ENCODE measurements at regions not wholly inside any gene's neighbourhood (a gene's known extent, or its start where the extent isn't known, plus 50 kb on each side); places are given as distances from the start of the nearest gene placed in this dataset.

DNA sequence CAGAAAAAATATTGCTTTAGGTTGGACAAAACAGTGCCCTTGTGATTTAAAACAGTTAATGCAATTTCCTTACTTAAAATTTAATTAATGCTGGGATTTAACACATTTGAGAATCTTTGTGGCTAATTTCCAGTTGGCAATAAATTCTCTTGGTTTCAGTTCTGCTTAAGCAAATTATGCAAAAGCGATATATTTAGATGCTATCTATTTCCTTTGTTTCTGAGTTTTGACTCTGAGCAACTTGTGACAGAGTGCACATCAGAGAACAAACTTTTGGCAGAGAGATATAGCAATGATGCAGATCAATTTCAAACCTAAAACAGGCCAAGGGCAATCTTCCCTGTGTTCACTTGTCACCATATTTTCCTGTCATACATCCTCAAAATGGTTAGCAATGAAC lies 933.6 kb upstream of the ZWINT start:
- H3K4me3 Mint-ChIP-seq = no peak overlapping the region
- DNase-seq (ENCODE audit: low spot score) (no peak), ATAC-seq (no peak)
- H3K27me3 Mint-ChIP-seq = no peaks in the 10 kb centered on the region
- H3K4me1 Mint-ChIP-seq (ENCODE audit: low read depth in 2 of 2) = no peaks in the 10 kb centered on the region
- no peaks in the 10 kb centered on the region for H3K36me3 Mint-ChIP-seq
- H3K27ac Mint-ChIP-seq = no peak overlapping the region
- H3K9me3 Mint-ChIP-seq = no peaks in the 10 kb centered on the region

DNA sequence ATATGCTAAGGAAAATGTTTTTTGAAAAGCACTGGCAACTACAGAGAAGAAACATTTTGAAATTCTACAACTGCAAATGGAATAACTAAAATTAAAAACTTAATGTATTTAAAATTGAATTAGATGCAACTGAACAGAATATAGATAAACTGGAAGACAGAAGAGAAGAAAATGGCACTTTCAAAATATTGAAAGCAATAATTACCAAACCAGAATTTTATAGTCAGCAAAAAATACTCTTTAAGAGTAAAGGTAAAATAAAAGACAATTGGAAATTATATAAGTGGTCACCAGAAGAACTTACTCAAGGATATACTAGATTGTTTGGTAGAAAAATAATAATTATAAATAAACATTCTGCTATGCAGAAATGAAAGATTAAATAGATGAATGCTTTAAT lies 927.7 kb upstream of the ZWINT start:
- ATAC-seq (no peak), DNase-seq (ENCODE audit: low spot score) (no peak)
- no peak overlapping the region for H3K4me3 Mint-ChIP-seq
- H3K36me3 Mint-ChIP-seq = no peaks in the 10 kb centered on the region
- no peak overlapping the region for H3K27ac Mint-ChIP-seq
- H3K27me3 Mint-ChIP-seq = no peaks in the 10 kb centered on the region
- no peaks in the 10 kb centered on the region for H3K4me1 Mint-ChIP-seq (ENCODE audit: low read depth in 2 of 2)
- no peaks in the 10 kb centered on the region for H3K9me3 Mint-ChIP-seq

DNA sequence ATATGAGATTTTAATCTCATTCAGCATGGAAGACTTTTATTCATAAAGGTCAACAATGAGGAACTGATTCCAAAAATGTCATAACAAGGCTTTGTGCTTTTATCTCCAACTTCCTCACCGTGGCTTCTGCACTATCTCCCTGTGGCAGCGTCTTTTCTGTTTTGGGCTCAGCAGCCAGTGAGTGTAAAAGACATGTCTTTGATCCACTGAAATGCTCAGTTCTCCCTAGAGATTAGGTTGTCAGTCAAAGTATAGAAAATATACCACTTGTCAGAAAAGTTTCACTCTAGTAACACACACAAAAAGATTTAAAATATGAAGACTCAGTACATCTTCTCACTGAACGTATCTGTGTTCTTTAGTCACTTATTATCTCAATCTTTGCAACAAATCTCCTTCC lies 901.8 kb upstream of the ZWINT start:
- H3K4me3 Mint-ChIP-seq = no peak overlapping the region
- peaks cover 11% of the 10 kb centered on the region for H3K36me3 Mint-ChIP-seq
- no peaks in the 10 kb centered on the region for H3K4me1 Mint-ChIP-seq (ENCODE audit: low read depth in 2 of 2)
- DNase-seq (ENCODE audit: low spot score) (no peak), ATAC-seq (no peak)
- H3K9me3 Mint-ChIP-seq = peaks cover 23% of the 10 kb centered on the region
- no peak overlapping the region for H3K27ac Mint-ChIP-seq
- no peaks in the 10 kb centered on the region for H3K27me3 Mint-ChIP-seq

DNA sequence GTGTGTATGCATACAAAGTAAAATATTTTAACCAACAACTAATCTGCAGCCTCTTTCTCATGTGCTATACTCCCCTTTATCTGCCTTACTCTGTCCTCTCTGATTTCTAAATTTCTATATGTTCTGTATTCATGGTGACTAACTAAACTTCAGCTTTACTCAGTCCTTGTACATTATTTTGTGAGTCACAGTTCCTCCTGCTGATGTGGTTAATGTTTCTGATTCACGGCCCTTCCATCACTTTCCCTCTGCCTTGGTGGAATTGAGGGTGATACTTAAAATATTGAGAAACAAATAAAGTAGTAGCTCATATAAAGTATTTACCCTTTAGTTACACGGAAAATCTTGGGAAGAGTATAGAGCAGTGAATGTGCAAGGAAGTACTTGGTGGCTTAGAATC lies 899.1 kb upstream of the ZWINT start:
- H3K9me3 Mint-ChIP-seq = peaks cover 36% of the 10 kb centered on the region
- no peaks in the 10 kb centered on the region for H3K27me3 Mint-ChIP-seq
- no peak for ATAC-seq
- no peak for DNase-seq (ENCODE audit: low spot score)
- no peaks in the 10 kb centered on the region for H3K4me1 Mint-ChIP-seq (ENCODE audit: low read depth in 2 of 2)
- no peak overlapping the region for H3K27ac Mint-ChIP-seq
- H3K4me3 Mint-ChIP-seq = no peak overlapping the region
- H3K36me3 Mint-ChIP-seq = peaks cover 18% of the 10 kb centered on the region

DNA sequence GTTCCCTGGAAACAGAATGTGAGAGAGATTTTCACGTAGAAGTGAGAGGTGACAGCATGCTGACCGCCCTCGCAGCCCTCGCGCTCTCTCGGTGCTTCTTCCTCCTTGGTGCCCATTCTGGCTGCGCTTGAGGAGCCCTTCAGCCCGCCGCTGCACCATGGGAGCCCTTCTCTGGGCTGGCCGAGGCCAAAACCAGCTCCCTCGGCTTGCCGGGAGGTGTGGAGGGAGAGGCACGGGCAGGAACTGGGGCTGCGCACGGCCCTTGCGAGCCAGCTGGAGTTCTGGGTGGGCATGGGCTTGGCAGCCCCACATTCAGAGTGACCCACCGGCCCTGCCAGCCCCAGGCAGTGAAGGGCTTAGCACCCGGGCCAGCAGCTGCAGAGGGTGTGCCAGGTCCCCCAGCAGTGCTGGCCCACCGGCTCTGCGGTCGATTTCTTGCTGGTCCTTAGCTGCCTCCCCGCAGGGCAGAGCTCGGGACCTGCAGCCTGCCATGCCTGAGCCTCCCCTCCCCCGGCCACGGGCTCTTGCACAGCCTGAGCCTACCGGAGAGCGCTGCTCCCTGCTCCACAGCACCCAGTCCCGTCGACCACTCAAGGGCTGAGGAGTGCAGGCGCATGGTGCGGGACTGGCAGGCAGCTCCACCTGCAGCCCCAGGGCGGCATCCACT lies 888.7 kb upstream of the ZWINT start:
- ATAC-seq = no peak
- H3K27me3 Mint-ChIP-seq = no peaks in the 10 kb centered on the region
- peaks cover 14% of the 10 kb centered on the region for H3K9me3 Mint-ChIP-seq
- no peak overlapping the region for H3K27ac Mint-ChIP-seq
- no peak overlapping the region for H3K4me3 Mint-ChIP-seq
- H3K36me3 Mint-ChIP-seq = no peaks in the 10 kb centered on the region
- no peak for DNase-seq (ENCODE audit: low spot score)
- no peaks in the 10 kb centered on the region for H3K4me1 Mint-ChIP-seq (ENCODE audit: low read depth in 2 of 2)

DNA sequence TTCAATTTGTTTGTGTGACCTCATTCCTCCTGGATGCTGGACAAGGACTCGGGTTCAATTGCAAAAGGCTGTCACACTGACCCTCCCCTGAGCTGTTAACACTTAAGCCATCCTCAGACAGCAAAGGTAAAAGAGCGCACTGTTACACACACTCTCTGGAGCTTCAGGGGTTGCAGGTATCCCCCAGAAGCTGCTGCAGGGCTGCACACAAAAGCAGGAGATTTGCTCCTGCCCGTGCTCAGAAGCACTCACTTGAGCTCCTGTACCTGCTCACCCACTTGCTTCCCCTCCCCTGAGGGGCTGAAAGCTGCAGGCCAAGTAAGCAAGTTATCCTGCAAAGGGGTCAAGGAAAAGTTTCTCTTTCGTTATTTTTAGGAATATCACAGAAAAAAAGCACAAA lies 886.2 kb upstream of the ZWINT start:
- no peak for ATAC-seq
- Mint-ChIP-seq H3K9me3 (peaks cover 4% of the 10 kb centered on the region), H3K36me3 (no peaks in the 10 kb centered on the region)

DNA sequence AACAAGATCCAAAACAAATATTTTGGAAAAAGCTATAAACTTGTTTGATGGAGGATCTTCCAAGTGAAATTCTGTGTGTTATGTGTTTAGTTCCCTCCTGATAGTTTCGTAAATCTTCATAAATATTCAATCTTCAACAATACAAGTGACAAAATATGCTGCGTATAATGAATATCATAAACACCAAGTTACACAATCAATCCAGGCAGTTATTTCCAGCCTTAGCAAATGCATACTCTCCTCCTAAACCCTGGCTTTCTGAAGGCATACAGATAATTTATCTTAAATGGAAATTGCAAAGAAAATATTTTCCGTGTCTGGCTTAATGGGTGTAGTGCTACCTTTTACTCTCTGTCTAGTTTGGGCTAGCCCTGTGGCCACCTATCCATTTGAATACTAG lies 864.9 kb upstream of the ZWINT start:
- no peak for ATAC-seq
- DNase-seq (ENCODE audit: low spot score) = no peak
- no peaks in the 10 kb centered on the region for H3K4me1 Mint-ChIP-seq (ENCODE audit: low read depth in 2 of 2)
- H3K4me3 Mint-ChIP-seq = no peak overlapping the region
- no peak overlapping the region for H3K27ac Mint-ChIP-seq
- no peaks in the 10 kb centered on the region for H3K36me3 Mint-ChIP-seq
- H3K27me3 Mint-ChIP-seq = no peaks in the 10 kb centered on the region
- H3K9me3 Mint-ChIP-seq = peaks cover 10% of the 10 kb centered on the region

More for the DNA sequence above, 886.2 kb upstream of the ZWINT start:
- Mint-ChIP-seq H3K4me1 (ENCODE audit: low read depth in 2 of 2) (no peaks in the 10 kb centered on the region), H3K4me3 (no peak overlapping the region), H3K27ac (no peak overlapping the region), H3K27me3 (no peaks in the 10 kb centered on the region)
- no peak for DNase-seq (ENCODE audit: low spot score)

DNA sequence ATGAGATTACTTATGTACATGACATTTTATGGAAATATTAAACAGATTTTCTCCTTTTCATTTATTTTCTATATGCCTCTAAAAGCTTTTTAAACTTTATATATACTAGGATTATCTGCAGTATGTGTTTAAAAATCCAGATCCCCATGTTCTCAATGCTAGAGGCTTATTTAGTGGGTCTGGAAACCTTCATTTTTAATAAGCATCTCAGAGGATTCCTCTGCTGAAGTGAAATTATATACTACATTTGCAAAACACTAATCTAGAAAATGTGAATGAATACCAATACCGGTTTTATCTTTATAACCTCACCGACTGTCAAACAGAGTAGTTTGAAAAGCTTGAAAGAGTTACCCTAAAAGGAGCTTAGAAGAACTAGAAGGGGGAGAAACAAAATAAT lies 863.8 kb upstream of the ZWINT start:
- ATAC-seq = no peak
- H3K4me3 Mint-ChIP-seq = no peak overlapping the region

DNA sequence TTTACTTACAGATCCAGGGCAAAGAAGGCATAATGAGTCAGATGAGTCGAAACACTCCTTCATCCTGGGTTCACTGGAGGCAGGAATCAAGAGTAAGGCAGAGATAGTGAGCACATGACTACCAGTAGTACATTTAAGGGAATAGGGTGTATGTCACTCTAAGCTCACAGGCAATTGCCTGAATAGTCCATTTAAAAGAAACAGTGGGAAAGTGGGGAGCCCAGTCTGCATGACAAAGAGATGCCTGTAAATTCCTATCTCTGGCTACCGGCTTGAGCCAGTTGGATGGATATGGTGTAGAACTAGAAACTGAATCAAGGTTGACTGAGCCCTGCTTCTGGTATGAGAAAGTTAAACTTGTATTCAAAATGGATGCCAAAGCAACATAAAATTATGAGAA lies 861.5 kb upstream of the ZWINT start:
- no peaks in the 10 kb centered on the region for H3K4me1 Mint-ChIP-seq (ENCODE audit: low read depth in 2 of 2)
- H3K27me3 Mint-ChIP-seq = no peaks in the 10 kb centered on the region
- no peaks in the 10 kb centered on the region for H3K36me3 Mint-ChIP-seq
- DNase-seq (ENCODE audit: low spot score) (no peak), ATAC-seq (no peak)
- H3K9me3 Mint-ChIP-seq = peaks cover 8% of the 10 kb centered on the region
- H3K4me3 Mint-ChIP-seq = no peak overlapping the region
- no peak overlapping the region for H3K27ac Mint-ChIP-seq

More for the DNA sequence above, 863.8 kb upstream of the ZWINT start:
- no peaks in the 10 kb centered on the region for H3K27me3 Mint-ChIP-seq
- H3K36me3 Mint-ChIP-seq = no peaks in the 10 kb centered on the region
- H3K9me3 Mint-ChIP-seq = peaks cover 10% of the 10 kb centered on the region
- no peaks in the 10 kb centered on the region for H3K4me1 Mint-ChIP-seq (ENCODE audit: low read depth in 2 of 2)
- DNase-seq (ENCODE audit: low spot score) = no peak
- no peak overlapping the region for H3K27ac Mint-ChIP-seq

DNA sequence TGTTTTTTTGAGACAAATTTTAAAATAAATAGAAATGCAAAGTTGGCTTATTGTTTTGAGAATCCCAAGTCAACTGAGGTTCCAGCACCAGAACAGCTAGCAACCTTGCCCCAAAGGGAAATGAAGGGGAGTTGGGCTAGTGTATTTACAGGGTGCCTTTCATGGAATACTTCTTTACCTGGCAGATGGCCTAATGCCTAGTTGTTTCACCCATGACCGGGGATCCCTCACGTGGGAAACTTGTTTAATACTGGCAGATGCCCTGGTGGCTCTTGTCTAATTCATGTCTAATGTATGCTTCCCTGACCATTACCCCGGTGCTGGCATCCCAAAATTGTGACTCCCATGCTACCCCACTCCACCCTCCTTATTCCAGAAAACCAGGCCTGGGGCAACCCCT lies 861.1 kb upstream of the ZWINT start:
- Mint-ChIP-seq H3K9me3 (peaks cover 8% of the 10 kb centered on the region), H3K27ac (no peak overlapping the region), H3K4me1 (ENCODE audit: low read depth in 2 of 2) (no peaks in the 10 kb centered on the region), H3K4me3 (no peak overlapping the region), H3K27me3 (no peaks in the 10 kb centered on the region), H3K36me3 (no peaks in the 10 kb centered on the region)
- ATAC-seq = no peak
- no peak for DNase-seq (ENCODE audit: low spot score)

DNA sequence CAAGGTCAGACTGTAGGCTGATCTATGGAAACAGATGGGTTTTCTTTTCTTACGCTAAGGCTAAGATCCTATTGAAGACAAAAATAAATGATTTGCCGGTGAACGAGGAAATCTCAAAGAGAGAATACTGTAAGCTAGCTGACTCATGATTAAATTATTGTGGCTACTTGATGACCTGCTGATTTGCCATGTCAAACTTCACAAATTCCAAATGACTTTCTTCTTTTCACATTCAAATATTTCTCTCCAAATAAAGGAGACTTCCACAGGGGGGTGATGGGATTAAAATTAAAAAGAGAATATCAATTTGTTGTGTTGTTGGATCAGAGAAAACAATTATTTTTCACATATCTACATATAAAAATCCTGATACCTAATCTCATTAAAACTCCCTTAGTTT lies 860.6 kb upstream of the ZWINT start:
- Mint-ChIP-seq H3K36me3 (no peaks in the 10 kb centered on the region), H3K27ac (no peak overlapping the region), H3K27me3 (no peaks in the 10 kb centered on the region), H3K9me3 (peaks cover 8% of the 10 kb centered on the region), H3K4me3 (no peak overlapping the region), H3K4me1 (ENCODE audit: low read depth in 2 of 2) (no peaks in the 10 kb centered on the region)
- ATAC-seq (no peak), DNase-seq (ENCODE audit: low spot score) (no peak)

DNA sequence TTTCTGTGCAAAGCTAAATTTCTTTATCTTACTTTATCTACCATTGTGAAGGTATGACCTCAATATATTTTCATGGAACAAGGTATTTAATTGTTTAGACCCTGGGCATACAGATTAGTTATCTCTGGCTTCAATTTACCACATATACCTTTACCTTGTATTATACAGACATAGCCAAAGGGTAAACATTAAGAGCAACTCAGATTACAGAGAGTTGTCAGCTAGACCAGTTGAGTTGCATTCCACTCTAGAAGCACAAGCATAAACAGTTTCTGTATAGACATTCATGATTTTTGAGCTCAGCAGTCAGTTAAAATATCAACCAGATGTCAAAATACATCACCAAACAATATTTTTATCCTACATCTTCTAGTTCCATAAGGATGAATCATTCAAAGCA lies 857.3 kb upstream of the ZWINT start:
- no peak for ATAC-seq
- H3K27ac Mint-ChIP-seq = no peak overlapping the region
- DNase-seq (ENCODE audit: low spot score) = no peak
- H3K4me1 Mint-ChIP-seq (ENCODE audit: low read depth in 2 of 2) = no peaks in the 10 kb centered on the region
- H3K27me3 Mint-ChIP-seq = no peaks in the 10 kb centered on the region
- no peak overlapping the region for H3K4me3 Mint-ChIP-seq
- no peaks in the 10 kb centered on the region for H3K36me3 Mint-ChIP-seq
- peaks cover 12% of the 10 kb centered on the region for H3K9me3 Mint-ChIP-seq

DNA sequence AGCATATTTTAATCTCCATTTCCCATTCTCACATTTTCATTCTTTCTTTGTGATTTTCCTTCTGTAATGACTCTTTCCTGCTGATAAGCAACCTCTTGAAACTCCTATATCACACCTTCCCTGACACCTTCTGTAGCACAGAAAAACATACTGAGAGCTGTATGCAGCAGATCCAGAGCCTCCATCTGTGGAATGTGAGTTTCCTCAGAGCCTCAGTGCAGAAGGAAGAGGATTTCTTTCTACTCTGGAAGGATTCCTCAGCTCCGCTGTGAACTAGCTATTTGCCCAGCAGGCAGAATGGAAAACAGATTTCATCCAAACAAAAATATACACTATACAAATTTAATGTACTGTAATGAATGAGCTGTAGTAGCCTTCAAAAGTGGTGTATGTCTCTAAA lies 841.3 kb upstream of the ZWINT start:
- Mint-ChIP-seq H3K36me3 (peaks cover 5% of the 10 kb centered on the region), H3K27me3 (no peaks in the 10 kb centered on the region), H3K4me1 (ENCODE audit: low read depth in 2 of 2) (no peaks in the 10 kb centered on the region), H3K27ac (no peak overlapping the region), H3K4me3 (no peak overlapping the region), H3K9me3 (peaks cover 11% of the 10 kb centered on the region)
- no peak for DNase-seq (ENCODE audit: low spot score)
- ATAC-seq = no peak

DNA sequence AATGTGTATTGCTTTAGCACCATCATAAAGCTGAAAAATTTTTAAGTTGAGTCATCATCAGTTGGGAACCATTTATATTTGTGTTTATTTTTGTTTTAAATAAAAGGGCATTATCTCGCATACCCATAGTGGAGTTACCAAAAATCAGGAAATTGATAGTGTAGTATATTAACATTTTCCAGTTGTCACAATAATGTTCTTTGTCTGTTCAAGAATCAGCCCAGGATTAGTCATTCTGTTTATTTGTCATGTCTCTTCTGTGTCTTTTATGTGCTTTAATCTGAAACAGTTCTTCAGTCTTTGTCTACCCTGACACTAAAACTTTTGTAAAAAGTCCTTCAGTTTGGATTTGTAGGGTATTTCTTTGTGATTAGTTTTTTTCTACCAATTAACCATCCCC lies 827.8 kb upstream of the ZWINT start:
- H3K4me1 Mint-ChIP-seq (ENCODE audit: low read depth in 2 of 2) = no peaks in the 10 kb centered on the region
- H3K4me3 Mint-ChIP-seq = no peak overlapping the region
- peaks cover 17% of the 10 kb centered on the region for H3K9me3 Mint-ChIP-seq
- DNase-seq (ENCODE audit: low spot score) (no peak), ATAC-seq (no peak)
- H3K27ac Mint-ChIP-seq = no peak overlapping the region
- no peaks in the 10 kb centered on the region for H3K36me3 Mint-ChIP-seq
- H3K27me3 Mint-ChIP-seq = no peaks in the 10 kb centered on the region

DNA sequence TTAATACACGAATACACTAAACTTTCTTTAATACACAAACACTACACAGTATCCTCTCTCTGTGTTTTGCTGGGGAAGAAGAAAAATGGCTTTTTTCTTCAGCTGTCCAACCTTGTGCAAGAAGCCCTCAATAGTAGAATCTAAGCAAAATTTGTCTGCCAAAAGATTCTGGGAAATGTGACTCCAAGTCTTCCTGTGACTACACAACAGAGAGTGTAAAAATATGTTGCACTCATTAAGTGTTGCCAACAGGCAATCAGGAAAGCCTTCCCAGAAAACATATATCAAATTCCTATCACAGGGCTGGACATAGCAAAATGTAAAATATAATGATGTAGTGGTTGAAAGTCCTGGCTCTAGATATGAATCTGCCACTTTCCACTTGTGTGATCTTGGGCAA lies 825.1 kb upstream of the ZWINT start:
- Mint-ChIP-seq H3K4me1 (ENCODE audit: low read depth in 2 of 2) (no peaks in the 10 kb centered on the region), H3K27me3 (no peaks in the 10 kb centered on the region), H3K27ac (no peak overlapping the region), H3K4me3 (no peak overlapping the region), H3K9me3 (peaks cover 19% of the 10 kb centered on the region), H3K36me3 (no peaks in the 10 kb centered on the region)
- DNase-seq (ENCODE audit: low spot score) (no peak), ATAC-seq (no peak)
